ENCODE measurements at regions not wholly inside any gene's neighbourhood (a gene's known extent, or its start where the extent isn't known, plus 50 kb on each side); places are given as distances from the start of the nearest gene placed in this dataset.

DNA sequence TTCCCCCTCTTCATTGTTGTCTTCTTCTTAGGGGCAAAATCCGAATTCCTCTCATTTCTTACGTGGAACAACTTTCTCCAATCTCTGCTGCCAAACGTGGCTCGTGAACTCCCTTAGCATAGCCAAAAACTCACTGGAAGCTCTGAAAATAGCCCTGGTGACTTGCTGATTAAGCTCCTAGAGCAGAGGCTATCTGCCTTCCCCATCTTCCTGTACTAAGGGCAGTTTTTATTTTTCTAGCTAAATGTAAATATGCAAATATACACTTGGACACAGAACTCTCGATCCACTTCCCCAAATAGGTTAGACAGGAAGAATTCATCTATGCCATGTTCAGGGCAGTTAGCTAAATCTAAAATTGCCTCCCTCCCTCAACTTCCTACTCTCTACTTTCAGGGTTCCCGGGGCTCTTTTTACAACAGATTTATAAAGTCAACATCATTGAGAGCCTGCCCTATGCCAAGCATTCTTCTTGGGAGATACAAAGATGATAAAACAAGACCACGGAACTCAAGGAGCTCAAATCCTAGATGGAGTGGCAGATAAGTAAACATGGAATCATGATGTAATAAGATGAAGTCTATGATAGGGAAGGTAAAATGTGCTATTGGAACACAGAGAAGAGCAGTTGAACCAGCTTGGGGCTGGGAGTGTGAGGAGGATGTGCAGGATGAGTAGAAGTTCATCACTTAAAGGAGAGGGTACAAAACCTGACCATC lies 59.4 kb upstream of the FMOD start:
- TF ChIP-seq, protein P1, sequence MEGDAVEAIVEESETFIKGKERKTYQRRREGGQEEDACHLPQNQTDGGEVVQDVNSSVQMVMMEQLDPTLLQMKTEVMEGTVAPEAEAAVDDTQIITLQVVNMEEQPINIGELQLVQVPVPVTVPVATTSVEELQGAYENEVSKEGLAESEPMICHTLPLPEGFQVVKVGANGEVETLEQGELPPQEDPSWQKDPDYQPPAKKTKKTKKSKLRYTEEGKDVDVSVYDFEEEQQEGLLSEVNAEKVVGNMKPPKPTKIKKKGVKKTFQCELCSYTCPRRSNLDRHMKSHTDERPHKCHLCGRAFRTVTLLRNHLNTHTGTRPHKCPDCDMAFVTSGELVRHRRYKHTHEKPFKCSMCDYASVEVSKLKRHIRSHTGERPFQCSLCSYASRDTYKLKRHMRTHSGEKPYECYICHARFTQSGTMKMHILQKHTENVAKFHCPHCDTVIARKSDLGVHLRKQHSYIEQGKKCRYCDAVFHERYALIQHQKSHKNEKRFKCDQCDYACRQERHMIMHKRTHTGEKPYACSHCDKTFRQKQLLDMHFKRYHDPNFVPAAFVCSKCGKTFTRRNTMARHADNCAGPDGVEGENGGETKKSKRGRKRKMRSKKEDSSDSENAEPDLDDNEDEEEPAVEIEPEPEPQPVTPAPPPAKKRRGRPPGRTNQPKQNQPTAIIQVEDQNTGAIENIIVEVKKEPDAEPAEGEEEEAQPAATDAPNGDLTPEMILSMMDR (IDR thresholded peaks at IDR 0.05; ENCODE audit: low read length) = no peak
- no peak for TF ChIP-seq EZH2 (IDR thresholded peaks at IDR 0.05; ENCODE audit: borderline replicate concordance, low read length)
